ENCODE measurements at regions not wholly inside any gene's neighbourhood (a gene's known extent, or its start where the extent isn't known, plus 50 kb on each side); places are given as distances from the start of the nearest gene placed in this dataset.

DNA sequence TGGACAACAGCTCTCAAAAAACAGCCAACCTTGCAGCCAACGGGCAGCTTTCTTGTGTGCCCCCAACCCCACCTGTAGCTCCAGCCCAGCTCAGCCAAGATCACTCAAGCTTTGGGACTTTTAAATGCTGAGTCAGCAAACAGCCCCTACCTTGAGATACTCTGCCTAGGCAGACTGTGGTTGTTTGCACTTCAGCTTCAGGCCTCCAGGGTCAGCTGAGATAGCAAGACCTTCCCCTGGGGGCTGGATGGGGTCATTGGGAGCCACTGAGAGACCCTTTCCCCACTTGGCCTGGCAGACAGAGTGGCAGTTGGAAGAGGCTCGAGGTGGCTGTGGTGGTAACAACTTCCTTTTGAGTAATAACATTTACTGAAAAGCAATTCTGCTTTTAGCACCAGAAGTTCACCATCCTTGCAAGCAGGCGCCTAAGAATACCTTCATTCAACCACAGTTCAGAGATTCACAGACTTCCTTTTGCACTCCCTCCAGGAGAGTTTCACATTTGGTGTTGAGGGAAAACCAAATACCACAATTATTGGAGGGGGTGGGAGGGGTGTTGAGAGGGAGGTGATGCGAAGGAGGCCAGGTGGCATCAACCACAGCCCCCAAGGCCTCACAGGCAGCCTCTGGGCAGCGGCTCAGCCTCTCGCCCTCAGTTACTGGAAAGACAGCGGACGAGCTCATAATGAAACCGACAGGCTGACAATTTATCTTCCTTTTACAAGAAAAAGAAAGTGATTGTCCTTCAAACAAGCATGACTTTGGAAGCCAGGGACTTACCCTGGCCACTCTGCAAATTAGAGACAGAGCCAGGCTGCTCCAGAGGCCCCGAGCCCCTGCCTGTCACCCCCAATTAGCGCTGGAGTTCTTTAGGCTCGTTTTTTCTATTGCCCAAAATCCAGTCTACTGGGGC, 148.1 kb downstream of the CEBPB start:
- peaks cover 15% of the 10 kb centered on the region for H3K4me1 ChIP-seq (ENCODE audit: control insufficient read depth, insufficient read depth, low read length, poor library complexity, severe bottlenecking)
- no peaks in the 10 kb centered on the region for H3K36me3 Mint-ChIP-seq
- peaks cover 0 to 2% (median 0%) of the 10 kb centered on the region in 7 donors for H3K9me3 Mint-ChIP-seq
- H3K27me3 Mint-ChIP-seq = peaks cover 10% of the 10 kb centered on the region
- ATAC-seq (ENCODE audit: low read depth in 2 of 2) (peak; percentile 46 to 52), DNase-seq (peak in 2 of 3 donors; percentile 5 to 77)
- H3K27ac Mint-ChIP-seq = peak overlapping the region; percentile 69 to 85 (median 82)
- peaks cover 8 to 24% (median 11%) of the 10 kb centered on the region in 4 donors for H3K4me1 Mint-ChIP-seq
- H3K4me3 Mint-ChIP-seq = peak overlapping the region; percentile 36 to 63 (median 60)
- H3K27me3 ChIP-seq (ENCODE audit: control insufficient read depth, insufficient read depth, low read length) = no peaks in the 10 kb centered on the region
- no peaks in the 10 kb centered on the region for H3K36me3 ChIP-seq (ENCODE audit: control insufficient read depth, insufficient read depth, low read length)
- H3K27ac ChIP-seq (ENCODE audit: insufficient read depth, low read length, poor library complexity, severe bottlenecking) = peak overlapping the region; percentile 1
- peak overlapping the region; percentile 50 for H3K4me3 ChIP-seq (ENCODE audit: low read depth, low read length)
- no peaks in the 10 kb centered on the region for H3K9me3 ChIP-seq (ENCODE audit: control insufficient read depth in 2 of 2, low read length in 2 of 2)

DNA sequence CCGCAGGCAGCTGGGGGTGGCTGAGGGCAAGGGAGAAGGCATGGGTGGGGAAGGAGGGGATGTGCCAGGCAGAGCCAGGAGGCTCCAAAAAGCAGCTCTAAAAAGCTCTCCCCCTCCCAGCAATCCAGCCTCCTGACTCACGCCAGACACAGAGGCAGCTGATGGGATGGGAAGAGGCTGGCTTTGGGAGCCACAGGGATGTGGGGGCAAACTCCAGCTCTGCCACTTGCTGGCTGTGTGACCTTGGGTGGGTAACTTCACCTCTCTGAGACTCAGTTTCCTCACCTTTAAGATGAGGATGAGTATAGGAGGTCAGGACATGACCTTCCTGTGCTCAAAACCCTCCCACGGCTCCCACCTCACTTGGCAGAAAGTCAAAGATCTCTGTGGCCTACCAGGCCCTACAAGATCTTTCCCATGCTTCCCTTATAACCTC, 148.9 kb downstream of the CEBPB start:
- Histone ChIP-seq H3K27ac (ENCODE audit: insufficient read depth, low read length, poor library complexity, severe bottlenecking) (peak overlapping the region; percentile 1), H3K36me3 (ENCODE audit: control insufficient read depth, insufficient read depth, low read length) (no peaks in the 10 kb centered on the region), H3K4me3 (ENCODE audit: low read depth, low read length) (peak overlapping the region; percentile 50)

DNA sequence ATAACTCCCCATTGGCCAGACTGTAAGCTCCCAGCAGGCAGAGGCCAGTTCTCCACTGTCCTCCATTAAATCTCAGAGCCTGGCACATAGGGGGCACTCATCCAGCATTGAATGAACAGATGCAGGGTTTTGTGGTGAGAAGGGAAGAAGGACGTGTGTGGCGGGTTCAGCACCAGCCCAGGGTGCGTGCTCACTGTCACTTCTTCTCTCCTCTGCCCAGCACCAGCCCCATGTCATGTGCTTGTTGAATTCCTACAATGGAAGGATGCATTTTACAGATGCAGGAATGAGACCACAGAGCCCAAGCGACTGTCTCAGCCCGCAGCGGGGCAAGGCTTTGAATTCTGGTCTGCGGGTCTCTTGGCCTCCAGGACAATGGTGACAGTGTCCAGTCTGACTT, 149.9 kb downstream of the CEBPB start:
- peaks cover 15% of the 10 kb centered on the region for H3K4me1 ChIP-seq (ENCODE audit: control insufficient read depth, insufficient read depth, low read length, poor library complexity, severe bottlenecking)
- H3K27ac ChIP-seq (ENCODE audit: insufficient read depth, low read length, poor library complexity, severe bottlenecking) = no peak overlapping the region
- Mint-ChIP-seq H3K4me3 (no peak overlapping the region), H3K27ac (peak overlapping the region in 1 of 3 donors; percentile 82), H3K36me3 (no peaks in the 10 kb centered on the region), H3K9me3 (no peaks in the 10 kb centered on the region), H3K27me3 (peaks cover 16% of the 10 kb centered on the region), H3K4me1 (peaks cover 8 to 24% (median 11%) of the 10 kb centered on the region in 4 donors)
- DNase-seq (no peak), ATAC-seq (ENCODE audit: low read depth in 2 of 2) (no peak)
- H3K9me3 ChIP-seq (ENCODE audit: control insufficient read depth in 2 of 2, low read length in 2 of 2) = no peaks in the 10 kb centered on the region
- no peaks in the 10 kb centered on the region for H3K36me3 ChIP-seq (ENCODE audit: control insufficient read depth, insufficient read depth, low read length)
- H3K27me3 ChIP-seq (ENCODE audit: control insufficient read depth, insufficient read depth, low read length) = no peaks in the 10 kb centered on the region
- H3K4me3 ChIP-seq (ENCODE audit: low read depth, low read length) = no peak overlapping the region

More for the DNA sequence above, 148.9 kb downstream of the CEBPB start:
- H3K4me1 ChIP-seq (ENCODE audit: control insufficient read depth, insufficient read depth, low read length, poor library complexity, severe bottlenecking) = peaks cover 15% of the 10 kb centered on the region
- Mint-ChIP-seq H3K9me3 (no peaks in the 10 kb centered on the region), H3K36me3 (no peaks in the 10 kb centered on the region), H3K27ac (peak overlapping the region; percentile 69 to 85 (median 82)), H3K4me1 (peaks cover 8 to 24% (median 11%) of the 10 kb centered on the region in 4 donors), H3K4me3 (peak overlapping the region in 3 of 4 donors; percentile 36 to 62 (median 57)), H3K27me3 (peaks cover 10% of the 10 kb centered on the region)
- no peaks in the 10 kb centered on the region for H3K9me3 ChIP-seq (ENCODE audit: control insufficient read depth in 2 of 2, low read length in 2 of 2)
- DNase-seq = no peak
- no peaks in the 10 kb centered on the region for H3K27me3 ChIP-seq (ENCODE audit: control insufficient read depth, insufficient read depth, low read length)
- no peak for ATAC-seq (ENCODE audit: low read depth in 2 of 2)

DNA sequence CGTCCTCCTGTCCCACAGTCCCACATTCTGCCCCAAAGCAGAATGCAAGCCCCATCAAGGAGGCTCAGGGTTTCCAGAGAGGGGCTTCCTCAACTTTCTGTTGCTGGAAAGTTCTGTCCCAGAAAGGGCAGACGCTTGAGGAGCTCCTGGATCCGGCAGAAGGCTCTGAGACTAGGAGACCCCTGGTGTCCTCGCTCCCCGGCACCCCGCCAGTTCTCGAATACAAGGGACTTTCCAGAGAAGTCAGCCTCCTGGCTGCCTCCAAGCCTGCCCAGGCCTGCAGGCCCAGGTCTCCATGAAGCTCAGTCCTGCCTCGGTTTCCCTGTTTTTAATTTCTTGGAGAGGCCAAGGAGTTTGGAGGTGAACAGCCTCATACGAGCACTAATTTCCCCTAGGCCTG, 150.4 kb downstream of the CEBPB start:
- ATAC-seq (ENCODE audit: low read depth in 2 of 2) = no peak
- Histone ChIP-seq H3K4me1 (ENCODE audit: control insufficient read depth, insufficient read depth, low read length, poor library complexity, severe bottlenecking) (peaks cover 15% of the 10 kb centered on the region), H3K27me3 (ENCODE audit: control insufficient read depth, insufficient read depth, low read length) (no peaks in the 10 kb centered on the region), H3K27ac (ENCODE audit: insufficient read depth, low read length, poor library complexity, severe bottlenecking) (no peak overlapping the region), H3K9me3 (ENCODE audit: control insufficient read depth in 2 of 2, low read length in 2 of 2) (no peaks in the 10 kb centered on the region), H3K4me3 (ENCODE audit: low read depth, low read length) (no peak overlapping the region), H3K36me3 (ENCODE audit: control insufficient read depth, insufficient read depth, low read length) (no peaks in the 10 kb centered on the region)
- H3K4me3 Mint-ChIP-seq = no peak overlapping the region
- no peaks in the 10 kb centered on the region for H3K36me3 Mint-ChIP-seq
- H3K4me1 Mint-ChIP-seq = peaks cover 8 to 24% (median 11%) of the 10 kb centered on the region in 4 donors
- no peak for DNase-seq
- H3K27ac Mint-ChIP-seq = no peak overlapping the region
- H3K27me3 Mint-ChIP-seq = peaks cover 19% of the 10 kb centered on the region
- no peaks in the 10 kb centered on the region for H3K9me3 Mint-ChIP-seq

DNA sequence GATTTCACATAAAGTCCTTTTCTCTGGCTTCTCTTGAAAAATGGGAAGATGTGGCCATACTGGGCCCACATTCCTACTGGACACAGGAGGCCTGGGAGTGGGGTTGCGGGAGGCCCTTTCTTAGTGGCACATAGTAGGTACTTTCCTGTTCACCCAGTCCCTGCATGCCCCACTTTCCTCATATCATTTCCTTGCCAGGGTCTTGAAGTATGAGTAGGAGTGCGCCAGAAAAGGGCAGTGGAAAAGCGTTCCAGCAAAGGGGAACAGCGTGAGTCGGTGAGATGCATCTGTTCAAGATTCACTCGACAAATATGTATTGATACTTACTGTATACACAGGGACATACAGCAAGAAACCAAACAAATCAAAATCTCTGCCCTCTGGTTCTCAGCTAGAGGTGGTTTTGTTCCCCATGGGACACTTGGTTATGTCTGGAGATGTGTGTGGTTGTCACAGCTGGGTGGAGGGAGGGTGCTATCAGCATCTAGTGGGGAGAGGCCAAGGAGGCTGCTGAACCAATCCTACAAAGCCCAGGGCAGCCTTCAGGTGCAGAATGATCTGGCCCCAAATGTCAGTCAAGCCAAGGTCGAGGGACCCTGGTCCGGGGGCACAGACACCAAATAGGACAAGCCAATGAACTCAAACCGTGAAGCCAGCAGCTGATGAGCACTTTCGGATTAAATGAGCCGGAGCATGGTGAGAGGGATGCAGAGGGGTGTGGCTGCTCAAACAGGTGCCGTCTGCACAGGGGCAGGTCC, 151.4 kb downstream of the CEBPB start:
- ATAC-seq (ENCODE audit: low read depth in 2 of 2) = no peak

DNA sequence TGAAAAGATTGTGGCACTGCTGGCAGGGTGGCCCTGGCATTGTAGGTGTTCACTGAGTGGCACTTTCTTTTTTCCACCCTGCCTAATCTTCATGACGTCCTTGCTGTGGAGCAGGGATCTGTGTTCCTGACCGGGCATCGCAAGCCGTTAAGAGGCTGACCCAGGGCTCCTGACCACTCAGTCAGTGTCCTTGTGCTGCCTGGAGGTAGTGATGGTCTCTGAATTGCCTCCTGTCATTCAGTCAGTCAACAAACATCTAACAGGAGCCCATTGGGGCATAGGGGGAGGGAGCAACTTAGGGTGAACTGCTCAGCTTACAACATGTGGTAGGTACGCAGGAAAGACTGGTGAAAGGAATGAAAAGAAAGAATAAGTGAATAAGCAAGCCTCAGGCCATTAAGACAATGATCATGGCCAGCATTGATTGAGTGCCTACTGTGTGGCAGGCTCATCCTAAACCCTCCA, 152.0 kb downstream of the CEBPB start:
- Histone ChIP-seq H3K4me3 (ENCODE audit: low read depth, low read length) (no peak overlapping the region), H3K27me3 (ENCODE audit: control insufficient read depth, insufficient read depth, low read length) (no peaks in the 10 kb centered on the region), H3K4me1 (ENCODE audit: control insufficient read depth, insufficient read depth, low read length, poor library complexity, severe bottlenecking) (peaks cover 15% of the 10 kb centered on the region), H3K36me3 (ENCODE audit: control insufficient read depth, insufficient read depth, low read length) (no peaks in the 10 kb centered on the region), H3K27ac (ENCODE audit: insufficient read depth, low read length, poor library complexity, severe bottlenecking) (no peak overlapping the region), H3K9me3 (ENCODE audit: control insufficient read depth in 2 of 2, low read length in 2 of 2) (no peaks in the 10 kb centered on the region)
- no peak for DNase-seq
- ATAC-seq (ENCODE audit: low read depth in 2 of 2) = no peak
- Mint-ChIP-seq H3K4me3 (no peak overlapping the region), H3K9me3 (no peaks in the 10 kb centered on the region), H3K36me3 (no peaks in the 10 kb centered on the region), H3K27ac (peak overlapping the region in 1 of 3 donors; percentile 41), H3K27me3 (peaks cover 19% of the 10 kb centered on the region), H3K4me1 (peaks cover 5 to 28% (median 12%) of the 10 kb centered on the region in 4 donors)

More for the DNA sequence above, 151.4 kb downstream of the CEBPB start:
- Histone ChIP-seq H3K27me3 (ENCODE audit: control insufficient read depth, insufficient read depth, low read length) (no peaks in the 10 kb centered on the region), H3K4me1 (ENCODE audit: control insufficient read depth, insufficient read depth, low read length, poor library complexity, severe bottlenecking) (peaks cover 15% of the 10 kb centered on the region), H3K4me3 (ENCODE audit: low read depth, low read length) (no peak overlapping the region), H3K27ac (ENCODE audit: insufficient read depth, low read length, poor library complexity, severe bottlenecking) (no peak overlapping the region), H3K9me3 (ENCODE audit: control insufficient read depth in 2 of 2, low read length in 2 of 2) (no peaks in the 10 kb centered on the region), H3K36me3 (ENCODE audit: control insufficient read depth, insufficient read depth, low read length) (no peaks in the 10 kb centered on the region)
- Mint-ChIP-seq H3K9me3 (no peaks in the 10 kb centered on the region), H3K27me3 (peaks cover 19% of the 10 kb centered on the region), H3K4me3 (no peak overlapping the region), H3K36me3 (no peaks in the 10 kb centered on the region), H3K27ac (no peak overlapping the region), H3K4me1 (peaks cover 5 to 28% (median 12%) of the 10 kb centered on the region in 4 donors)
- DNase-seq = no peak

DNA sequence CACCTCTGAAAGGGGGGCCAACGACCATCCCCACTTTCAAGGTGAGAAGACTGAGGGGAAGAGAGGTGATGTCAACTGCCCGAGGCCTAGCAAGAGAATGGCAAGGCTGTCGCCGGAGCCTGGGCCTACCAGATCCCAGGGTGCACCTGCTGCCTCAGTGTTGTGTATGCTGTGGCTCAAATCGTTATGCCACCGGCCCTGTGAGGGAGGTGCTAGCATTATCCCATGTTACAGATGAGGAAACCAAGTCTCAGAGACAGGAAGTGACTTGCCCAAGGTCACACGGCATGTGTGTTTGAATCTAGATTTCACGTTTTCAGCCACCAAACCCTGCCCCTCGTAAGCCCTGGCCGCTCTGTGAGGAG, 152.5 kb downstream of the CEBPB start:
- H3K27me3 ChIP-seq (ENCODE audit: control insufficient read depth, insufficient read depth, low read length) = no peaks in the 10 kb centered on the region
- no peaks in the 10 kb centered on the region for H3K36me3 ChIP-seq (ENCODE audit: control insufficient read depth, insufficient read depth, low read length)
- Mint-ChIP-seq H3K9me3 (no peaks in the 10 kb centered on the region), H3K27ac (no peak overlapping the region), H3K36me3 (no peaks in the 10 kb centered on the region), H3K4me1 (peaks cover 4 to 28% (median 11%) of the 10 kb centered on the region in 4 donors), H3K4me3 (no peak overlapping the region), H3K27me3 (peaks cover 19% of the 10 kb centered on the region)
- H3K27ac ChIP-seq (ENCODE audit: insufficient read depth, low read length, poor library complexity, severe bottlenecking) = no peak overlapping the region
- peaks cover 15% of the 10 kb centered on the region for H3K4me1 ChIP-seq (ENCODE audit: control insufficient read depth, insufficient read depth, low read length, poor library complexity, severe bottlenecking)
- H3K9me3 ChIP-seq (ENCODE audit: control insufficient read depth in 2 of 2, low read length in 2 of 2) = no peaks in the 10 kb centered on the region
- no peak for DNase-seq
- no peak for ATAC-seq (ENCODE audit: low read depth in 2 of 2)
- no peak overlapping the region for H3K4me3 ChIP-seq (ENCODE audit: low read depth, low read length)

Data from CD4-positive, CD25-positive, alpha-beta regulatory T cell (primary cell).